ENCODE measurements at regions not wholly inside any gene's neighbourhood (a gene's known extent, or its start where the extent isn't known, plus 50 kb on each side); places are given as distances from the start of the nearest gene placed in this dataset.

DNA sequence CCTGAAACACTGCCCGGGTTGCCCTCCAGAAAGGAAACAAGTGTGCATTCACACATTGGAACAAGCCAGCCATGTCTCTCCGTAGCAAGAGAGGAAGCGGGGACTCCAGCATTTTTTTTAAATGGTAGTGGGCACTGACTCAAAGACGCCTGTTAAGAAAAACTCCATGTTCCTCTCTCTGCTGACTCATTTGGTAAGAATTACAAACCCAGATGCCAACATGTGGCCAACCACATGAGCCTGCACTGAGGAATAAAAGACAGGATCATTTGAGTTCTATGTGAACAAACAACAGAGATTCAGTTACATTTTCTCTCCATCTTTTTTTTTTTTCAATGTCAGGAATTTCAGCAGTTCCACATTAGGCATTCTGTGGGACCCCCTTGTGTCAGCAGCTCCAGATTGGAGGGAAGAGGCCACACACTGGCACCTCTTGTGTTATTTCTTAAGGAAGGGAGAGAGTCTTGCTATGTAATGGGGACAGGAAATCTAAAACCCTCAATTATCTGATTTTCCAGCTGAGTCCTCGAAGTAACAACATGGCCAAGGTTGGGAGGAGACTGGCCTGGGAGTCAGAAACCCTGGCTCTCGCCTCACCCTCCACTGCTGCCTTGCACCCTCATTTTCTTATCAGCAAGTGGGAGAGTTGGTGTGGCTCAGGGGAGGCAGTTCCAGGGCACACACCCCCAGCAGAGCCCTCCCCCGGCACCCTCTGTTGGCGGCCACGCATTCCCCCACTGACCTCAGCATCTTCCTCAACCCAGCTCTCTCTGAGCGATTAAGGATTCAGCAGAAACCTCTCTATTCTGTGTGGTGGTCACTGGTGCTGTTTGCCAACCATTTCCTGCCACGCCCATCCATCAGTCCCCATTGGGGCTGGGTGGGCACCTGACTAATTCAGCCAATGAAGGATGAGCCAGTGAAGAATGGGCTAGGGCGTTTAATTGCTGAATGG is 173.0 kb downstream of the FOXL1 start:
- no peak for DNase-seq

- no peak for DNase-seq
These were observed 174.3 kb downstream of the FOXL1 start for GRCh38 chr16:86752582-86753175.

DNA sequence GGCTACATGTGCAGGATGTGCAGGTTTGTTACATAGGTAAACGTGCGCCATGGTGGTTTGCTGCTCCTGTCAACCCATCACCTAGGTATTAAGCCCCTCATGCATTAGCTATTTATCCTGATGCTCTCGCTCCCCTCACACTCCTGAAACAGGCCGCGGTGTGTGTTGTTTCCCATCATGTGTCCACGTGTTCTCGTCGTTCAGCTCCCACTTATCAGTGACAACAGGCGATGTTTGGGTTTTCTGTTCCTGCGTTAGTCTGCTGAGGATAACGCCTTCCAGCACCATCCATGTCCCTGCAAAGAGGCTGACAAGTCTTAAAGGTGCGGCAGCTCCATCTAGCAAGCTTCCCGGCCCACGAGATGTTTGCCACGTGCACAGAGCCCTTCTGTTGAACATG is 175.1 kb downstream of the FOXL1 start:
- no peak for DNase-seq

DNA sequence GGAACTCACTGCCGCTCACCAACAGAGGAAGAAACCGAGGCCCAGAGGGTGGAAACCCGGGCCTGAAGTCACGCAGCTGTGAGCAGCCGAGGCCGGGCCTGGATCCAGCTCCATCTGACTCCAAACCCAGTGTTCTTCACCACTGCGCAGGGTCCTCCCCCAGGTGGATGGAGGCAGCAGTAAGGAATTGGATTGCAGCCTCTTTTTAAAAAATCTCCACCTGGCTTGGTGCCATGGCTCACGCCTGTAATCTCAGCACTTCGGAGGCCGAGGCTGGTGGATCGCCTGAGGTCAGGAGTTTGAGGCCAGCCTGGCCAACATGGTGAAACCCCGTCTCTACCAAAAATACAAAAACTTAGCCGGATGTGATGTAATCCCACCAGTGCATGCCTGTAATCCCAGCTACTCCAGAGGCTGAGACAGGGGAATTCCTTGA is 177.2 kb downstream of the FOXL1 start:
- no peak for DNase-seq

DNA sequence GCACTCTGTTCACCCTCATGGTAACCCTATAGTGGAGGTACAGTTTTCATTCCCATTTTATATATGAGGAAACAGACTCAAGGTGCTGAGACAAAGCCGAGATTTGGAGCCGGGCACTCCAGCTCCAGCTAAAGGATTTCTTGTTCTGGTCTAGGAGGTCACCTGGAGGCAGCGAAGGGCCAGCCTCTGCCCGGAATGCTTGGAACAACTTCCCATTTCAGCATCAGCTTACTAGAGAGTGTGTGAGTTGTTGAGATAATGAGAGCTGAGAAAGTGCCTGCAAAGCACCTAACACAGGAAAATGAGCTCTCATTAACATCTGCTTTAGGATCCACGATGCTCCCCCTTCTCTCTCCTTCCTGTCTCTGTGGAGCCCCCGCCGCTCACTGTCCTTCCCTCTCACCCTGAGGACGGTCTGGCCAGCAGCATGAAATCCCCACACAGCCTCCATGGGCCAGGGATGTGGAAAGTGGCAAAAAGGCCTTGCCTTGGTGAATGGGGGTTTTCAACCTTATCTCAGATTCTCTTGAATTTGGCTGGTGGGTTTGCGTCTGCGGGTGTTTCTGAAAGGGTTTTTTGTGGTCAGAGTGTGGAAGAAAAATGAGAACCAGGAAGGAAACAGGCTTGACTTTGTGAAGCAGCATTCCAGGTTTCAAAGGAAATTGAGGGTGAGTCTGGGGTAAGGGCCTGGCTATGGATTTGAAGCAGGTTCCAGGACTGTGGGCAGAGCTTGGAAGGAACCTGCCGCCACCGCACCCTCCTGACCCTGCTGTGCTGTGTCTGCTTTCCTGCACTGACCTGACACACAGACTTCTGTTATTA is 178.7 kb downstream of the FOXL1 start:
- DNase-seq, result no peak

- no peak for DNase-seq
These were observed 179.3 kb downstream of the FOXL1 start for GRCh38 chr16:86757704-86758040.

- no peak for DNase-seq
These were observed 180.6 kb downstream of the FOXL1 start for GRCh38 chr16:86758932-86759331.

DNA sequence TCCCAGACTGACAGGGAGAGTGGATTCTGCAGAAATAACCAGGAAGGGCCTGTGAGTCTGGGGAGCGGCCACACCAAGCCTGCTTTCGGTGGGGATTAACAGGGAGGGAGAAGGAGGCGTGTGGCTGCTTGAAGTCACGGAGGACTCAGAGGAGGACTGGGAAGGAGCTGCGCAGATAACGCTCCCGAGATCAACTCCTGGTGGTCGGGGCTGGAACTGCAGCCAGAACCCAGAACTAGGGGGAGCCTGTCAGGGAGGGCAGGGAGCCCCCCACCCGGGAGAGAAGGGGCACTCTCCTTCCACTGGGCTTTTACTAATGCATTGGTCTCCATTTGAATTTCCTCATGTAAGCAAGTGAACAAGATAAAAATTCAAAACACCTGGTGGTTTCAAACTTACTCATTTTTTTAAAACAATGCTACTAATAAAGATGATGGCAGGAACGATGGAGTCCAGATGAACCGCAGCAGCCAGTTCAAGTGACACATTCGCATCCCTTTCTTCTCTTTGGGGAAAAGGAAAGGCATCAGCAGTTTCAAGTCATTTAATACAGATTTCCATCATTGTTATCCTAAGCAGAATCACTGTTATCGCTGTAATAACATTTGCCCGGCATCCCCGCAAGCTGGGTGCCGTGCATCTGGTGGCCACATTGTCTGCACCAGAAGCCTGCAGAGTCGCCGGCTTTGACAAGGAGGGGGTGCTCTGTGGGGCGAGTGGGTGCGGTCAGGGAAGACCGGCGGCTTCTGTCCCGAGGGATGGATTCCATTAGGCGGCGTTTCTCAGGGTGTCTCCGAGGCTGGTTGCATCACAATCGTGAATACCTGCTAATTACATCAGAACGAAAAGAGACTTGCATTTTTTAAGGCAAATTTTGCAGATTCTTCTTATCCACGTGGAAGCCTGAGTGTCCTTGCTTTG is 183.0 kb downstream of the FOXL1 start:
- DNase-seq, result peak; percentile 85

- DNase-seq, result no peak
These were observed 183.7 kb downstream of the FOXL1 start for GRCh38 chr16:86762095-86762494.

DNA sequence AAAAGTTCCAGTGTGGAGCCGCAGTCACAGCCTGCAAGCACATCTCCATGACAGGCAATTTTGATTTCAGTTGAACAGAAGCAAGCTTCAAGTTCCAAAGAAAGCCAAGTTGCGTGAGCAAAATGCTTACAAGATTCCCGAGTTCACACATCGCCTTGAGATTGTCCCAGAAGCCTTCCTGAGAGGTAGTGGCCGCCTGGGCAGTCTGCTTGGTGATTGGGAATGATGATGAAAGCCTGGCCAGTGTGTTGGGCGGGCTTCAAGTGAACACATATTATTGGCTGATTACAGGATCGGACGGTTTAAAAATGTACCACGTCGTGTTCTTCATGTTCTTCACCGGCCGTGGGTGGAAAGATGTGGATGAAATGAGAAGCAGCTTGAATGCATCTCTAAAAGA is 185.5 kb downstream of the FOXL1 start:
- no peak for DNase-seq

DNA sequence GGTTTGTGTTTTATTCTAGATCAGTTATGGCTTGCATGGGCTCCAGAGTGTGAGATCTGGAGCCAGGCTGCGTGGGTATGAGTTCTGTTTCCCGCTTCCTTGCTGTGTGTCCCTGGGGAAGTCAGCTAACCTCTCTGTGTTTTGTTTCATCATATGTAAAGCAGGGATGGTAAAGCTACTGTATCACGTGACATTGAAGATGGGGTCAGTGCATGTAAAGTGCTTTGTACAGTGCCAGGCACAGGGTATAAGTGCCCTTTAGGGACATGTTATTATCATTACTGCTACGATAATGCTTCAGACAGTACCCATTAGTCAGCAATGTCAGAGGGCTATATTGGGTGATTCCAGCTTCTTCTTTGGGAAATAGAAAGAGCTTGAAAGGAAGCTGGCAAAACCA is 186.2 kb downstream of the FOXL1 start:
- no peak for DNase-seq

DNA sequence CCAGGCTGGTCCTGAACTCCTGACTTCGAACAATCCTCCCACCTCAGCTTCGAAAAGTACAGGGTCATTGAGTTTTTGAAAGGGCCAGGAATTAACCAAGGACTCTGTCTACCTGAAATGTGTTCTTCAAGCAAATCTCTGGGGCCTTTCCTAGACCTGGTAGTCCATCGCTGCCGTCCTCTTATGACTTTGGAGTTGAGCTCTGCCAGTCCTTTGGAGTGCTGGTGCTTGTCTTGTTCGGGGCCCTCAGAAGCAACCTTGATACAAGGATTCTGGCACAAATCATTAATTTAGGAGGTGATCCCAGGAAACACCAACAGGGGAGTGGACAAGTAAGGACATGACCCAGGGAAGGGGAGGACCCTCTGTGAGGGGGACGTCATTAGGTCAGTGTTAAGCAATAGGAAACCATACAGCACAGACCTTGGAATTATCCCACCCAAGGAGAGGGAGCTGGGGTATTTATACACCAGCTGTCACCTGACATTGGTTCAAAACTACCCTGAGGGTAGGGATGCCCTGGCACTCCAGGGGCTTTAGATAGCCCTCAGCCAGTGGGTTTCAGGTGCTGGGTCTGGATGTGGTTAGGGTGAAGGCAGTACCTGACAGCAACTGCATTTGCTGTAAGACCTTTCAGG is 187.2 kb downstream of the FOXL1 start:
- DNase-seq, result no peak

DNA sequence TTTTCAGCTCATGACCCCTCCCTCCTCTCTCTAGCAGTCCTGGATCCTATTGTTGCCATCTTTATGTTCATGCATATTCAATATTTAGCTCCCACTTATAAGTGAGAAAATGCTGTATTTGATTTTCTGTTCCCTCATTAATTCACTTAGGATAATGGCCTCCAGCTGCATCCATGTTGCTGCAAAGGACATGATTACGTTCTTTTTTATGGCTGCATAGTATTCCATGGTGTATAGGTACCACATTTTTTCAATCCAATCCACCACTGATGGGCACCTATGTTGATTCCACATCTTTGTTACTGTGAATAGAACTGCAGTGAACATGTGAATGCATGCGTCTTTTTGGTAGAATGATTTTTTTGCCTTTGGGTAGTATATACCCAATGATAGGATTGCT is 188.4 kb downstream of the FOXL1 start:
- no peak for DNase-seq

DNA sequence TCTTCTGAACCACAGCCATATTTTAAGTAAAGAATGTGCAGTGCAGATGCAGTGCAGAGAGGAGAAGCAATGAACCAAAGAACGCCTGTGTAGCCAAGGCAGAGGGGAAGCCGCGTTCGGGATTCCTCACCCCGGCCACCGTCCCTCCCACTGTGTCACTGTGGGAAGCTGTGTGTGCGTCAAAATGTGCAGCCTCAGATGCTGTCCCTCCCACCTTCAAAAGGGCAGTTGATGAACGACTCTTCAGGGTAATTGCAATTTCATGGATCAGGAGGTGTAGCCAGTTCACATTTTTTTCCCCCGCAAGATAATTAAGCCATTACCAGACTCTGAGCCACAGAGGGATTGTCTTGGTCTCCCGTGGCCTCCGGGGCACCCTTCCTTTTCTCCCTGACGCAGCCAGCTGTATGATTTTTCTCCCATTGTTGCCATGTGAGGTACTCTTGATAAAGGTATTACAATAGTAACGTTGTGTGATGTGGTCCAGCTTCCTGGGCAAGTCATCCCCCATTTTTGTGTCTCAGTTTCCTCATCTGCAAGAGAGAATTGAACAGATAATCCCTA is 190.0 kb downstream of the FOXL1 start:
- DNase-seq, result no peak

DNA sequence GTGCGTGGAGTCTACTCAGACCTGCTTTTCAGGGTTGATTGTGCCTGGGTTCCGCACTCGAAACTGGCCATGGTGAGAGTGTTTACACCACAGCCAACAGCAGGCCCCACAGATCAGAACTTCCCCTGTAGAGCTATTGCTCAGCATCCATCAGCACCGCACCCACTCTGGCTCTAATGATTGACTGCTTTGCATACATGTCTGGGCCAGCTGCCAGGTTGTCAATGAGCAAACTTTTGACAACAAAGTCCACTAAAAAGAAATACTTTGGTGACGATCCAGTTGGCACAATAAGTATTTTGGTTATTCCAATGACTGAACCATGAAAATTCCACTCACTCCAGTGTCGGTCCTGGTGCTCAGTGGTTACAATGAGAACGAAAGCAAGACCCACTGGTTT is 190.7 kb downstream of the FOXL1 start:
- DNase-seq, result no peak

DNA sequence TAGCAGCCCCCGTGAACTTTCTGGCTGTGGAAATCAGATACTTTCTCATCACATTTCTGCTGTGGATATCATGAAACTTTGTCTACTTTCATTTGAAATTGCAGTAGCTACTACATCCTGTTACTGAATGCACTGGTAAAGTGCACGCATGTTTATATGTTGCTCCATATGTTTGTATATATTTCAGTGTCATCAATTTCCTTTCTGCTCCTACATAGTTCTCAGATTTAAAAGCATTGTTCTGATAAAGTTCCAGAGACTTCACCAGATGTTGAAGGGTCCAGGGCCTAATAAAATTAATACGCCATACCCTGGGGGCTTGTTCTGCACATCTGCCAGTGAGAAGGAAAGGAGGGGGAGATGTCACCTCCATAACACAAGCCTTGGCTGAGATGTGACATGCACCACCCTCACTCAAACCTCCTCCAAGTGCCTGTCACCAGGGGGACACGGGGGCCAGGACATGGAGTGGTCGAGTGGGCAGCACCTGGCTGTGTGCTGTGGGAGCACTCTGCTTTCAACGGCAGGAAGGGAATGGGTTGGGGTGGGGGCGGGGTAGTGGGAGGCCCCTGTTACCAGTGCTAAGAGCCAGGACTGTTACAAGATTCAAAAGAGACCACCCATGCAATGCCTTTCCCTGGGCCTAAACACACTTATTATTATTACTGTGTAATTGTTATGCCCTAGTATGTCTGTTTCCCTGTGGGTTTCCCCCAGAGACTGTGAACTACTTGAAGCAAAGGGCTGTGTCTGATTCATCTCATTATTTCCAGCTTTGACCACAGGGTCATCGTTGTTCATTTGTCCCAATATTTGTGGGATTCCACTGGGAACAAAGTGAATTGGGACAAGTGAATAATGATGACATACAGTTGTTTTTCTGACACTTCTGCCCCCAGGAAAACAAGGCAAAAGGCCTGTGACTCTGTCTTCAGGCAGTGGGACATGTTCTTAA is 193.4 kb downstream of the FOXL1 start:
- no peak for DNase-seq

GRCh38 chr16:86772671-86773353 is 194.5 kb downstream of the FOXL1 start:
- no peak for DNase-seq

- DNase-seq, result no peak
These were observed 195.0 kb downstream of the FOXL1 start for GRCh38 chr16:86773354-86773715.

DNA sequence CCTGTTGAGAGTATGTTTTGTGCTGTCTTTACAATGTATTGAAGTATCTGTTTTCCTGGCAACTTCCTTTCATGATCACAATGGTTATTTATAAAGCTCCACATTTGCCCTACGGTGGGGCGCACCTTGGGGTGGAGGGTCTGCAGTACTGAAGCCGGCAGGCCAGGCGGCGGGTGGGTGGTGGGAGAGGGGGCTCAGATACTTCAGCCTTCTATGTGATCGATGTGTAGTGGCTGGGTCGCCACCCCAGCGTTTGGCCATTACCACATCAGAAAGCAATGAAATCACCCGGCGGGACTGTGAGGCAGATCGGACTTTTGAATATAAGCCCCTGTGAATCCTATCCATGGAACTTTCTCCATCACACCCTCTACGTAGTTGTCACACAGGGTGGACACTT is 196.6 kb downstream of the FOXL1 start:
- DNase-seq, result no peak

GRCh38 chr16:86775511-86775921 is 197.2 kb downstream of the FOXL1 start:
- no peak for DNase-seq
